HepG2 (cell line): ENCODE measurements at regions not wholly inside any gene's neighbourhood (a gene's known extent, or its start where the extent isn't known, plus 50 kb on each side); places are given as distances from the start of the nearest gene placed in this dataset.

ENCODE experiments used
- ATAC-seq: fragments of 200-7000 bp; cut with Tn5 transposase; 3 replicates; pipeline ENCODE4 v1.9.1; 2020; ENCODE audit warnings: mild to moderate bottlenecking, moderate library complexity
- BruUV-seq: library from RNA; stranded (reverse); fragments of 400-500 nt; replicated peaks from 2 replicates; lab custom pipeline; 2021; lab: Mats Ljungman, UMichigan
- CTCF ChIA-PET: fragments of 300-600 bp; formaldehyde crosslinking; extraction: SDS; loops from one replicate; lab custom pipeline; 2021; ENCODE audit warnings: low total read pairs, inconsistent platforms, low intra/inter-chr PET ratio; lab: Yijun Ruan, JAX
- POLR2A ChIA-PET: fragments of 350-600 bp; sonication (Branson Sonifier 250); formaldehyde crosslinking; loops from one replicate; lab custom pipeline; 2020; ENCODE audit warnings: antibody characterized with exemption, inconsistent platforms; lab: Yijun Ruan, JAX
- DNase-seq: peaks from one replicate; pipeline ENCODE4 v3.0.0-alpha.2; 2015; ENCODE audit warnings: low spot score
- FAIRE-seq: peaks from 3 replicates; lab custom pipeline; 2011; peaks lifted over from hg19 to GRCh38; lab: Jason Lieb, UNC
- H2AFZ ChIP-seq: one replicate; pipeline ENCODE4 v1.6.1; 2011; ENCODE audit warnings: low read length, inconsistent platforms
- H3K27ac ChIP-seq: fragments of 300-600 bp; 3 replicates; pipeline ENCODE4 v1.8.0; 2011; ENCODE audit warnings: mixed run types, mild to moderate bottlenecking, mixed read lengths, low read length, inconsistent platforms; ENCODE audit not compliant: insufficient read depth; ENCODE audit errors: extremely low read length
- H3K27me3 ChIP-seq, 2 experiments: fragments of 200-600 bp in 1 of 2; 2 replicates in 1 of 2; 3 replicates in 1 of 2; pipeline versions ENCODE4 v1.6.0 to v1.8.0; 2011; ENCODE audit warnings: low read length in 2 of 2, mild to moderate bottlenecking in 2 of 2, moderate library complexity in 2 of 2, inconsistent platforms in 1 of 2; ENCODE audit not compliant: insufficient read depth in 2 of 2, control insufficient read depth in 1 of 2
- H3K36me3 ChIP-seq, 2 experiments: fragments of 200-600 bp in 1 of 2; replicated peaks in 1 of 2; 2 replicates in 1 of 2; 3 replicates in 1 of 2; pipeline versions ENCODE4 v1.5.1 to v1.8.0; 2011; ENCODE audit warnings: low read length in 2 of 2, inconsistent platforms in 1 of 2; ENCODE audit not compliant: insufficient read depth in 2 of 2, control insufficient read depth in 1 of 2
- H3K4me1 ChIP-seq: 2 replicates; pipeline ENCODE4 v1.5.1; 2012; ENCODE audit warnings: low read length, inconsistent platforms; ENCODE audit not compliant: insufficient read depth
- H3K4me2 ChIP-seq: 2 replicates; pipeline ENCODE4 v1.6.0; 2011; ENCODE audit warnings: low read depth, low read length, inconsistent platforms
- H3K4me3 ChIP-seq, 3 experiments: fragments of 200-600 bp in 1 of 3; sonication (generic), shearing (Covaris generic) in 1 of 3; replicated peaks in 1 of 3; 2 replicates each; pipeline ENCODE4 v1.5.1; 2011 to 2016; ENCODE audit warnings: low read length in 3 of 3, inconsistent platforms in 2 of 3, low read depth in 2 of 3, mild to moderate bottlenecking in 2 of 3, control low read depth in 1 of 3, mixed read lengths in 1 of 3; ENCODE audit not compliant: insufficient read depth in 1 of 3
- H3K79me2 ChIP-seq: one replicate; pipeline ENCODE4 v1.6.1; 2011; ENCODE audit warnings: low read length, inconsistent platforms; ENCODE audit not compliant: insufficient read depth
- H3K9ac ChIP-seq: 2 replicates; pipeline ENCODE4 v1.6.0; 2011; ENCODE audit warnings: mild to moderate bottlenecking, low read depth, low read length, inconsistent platforms; ENCODE audit not compliant: insufficient read depth
- H3K9me3 ChIP-seq: 2 replicates; pipeline ENCODE4 v1.5.1; 2012; ENCODE audit warnings: mild to moderate bottlenecking, low read length
- H4K20me1 ChIP-seq: 2 replicates; pipeline ENCODE4 v1.6.0; 2011; ENCODE audit warnings: inconsistent platforms, mild to moderate bottlenecking, low read length, moderate library complexity; ENCODE audit not compliant: insufficient read depth
- HNF4G ChIP-seq, 2 experiments: sonication (generic) in 1 of 2; formaldehyde crosslinking in 1 of 2; IDR thresholded peaks; 2 replicates each; pipeline versions ENCODE4 v1.4.0 to v1.6.1; 2011 to 2020; ENCODE audit warnings: borderline replicate concordance in 2 of 2, low read depth in 2 of 2, mild to moderate bottlenecking in 2 of 2, low read length in 1 of 2, missing genetic modification reagents in 1 of 2, moderate library complexity in 1 of 2
- HNRNPL ChIP-seq: fragments of 200-400 bp; formaldehyde crosslinking; IDR thresholded peaks from 2 replicates; pipeline ENCODE4 v1.6.1; 2017; ENCODE audit warnings: mild to moderate bottlenecking, low read depth, low read length
- KLF15 ChIP-seq: sonication (generic); formaldehyde crosslinking; IDR thresholded peaks from 2 replicates; pipeline ENCODE4 v1.8.1; 2023; ENCODE audit warnings: borderline replicate concordance, mild to moderate bottlenecking, inconsistent platforms, missing genetic modification reagents, mixed read lengths
- XBP1 ChIP-seq: sonication (generic); formaldehyde crosslinking; IDR thresholded peaks from 2 replicates; pipeline ENCODE4 v1.5.0; 2020; ENCODE audit warnings: missing genetic modification reagents
- ZNF546 ChIP-seq: sonication (generic); formaldehyde crosslinking; conservative IDR thresholded peaks from 2 replicates; pipeline ENCODE4 v1.8.1; 2023; ENCODE audit warnings: mild to moderate bottlenecking, missing genetic modification reagents
- ZNF841 ChIP-seq: sonication (generic); formaldehyde crosslinking; IDR thresholded peaks from 2 replicates; pipeline ENCODE4 v1.8.1; 2023; ENCODE audit warnings: missing genetic modification reagents, borderline replicate concordance
- ZNF883 ChIP-seq: sonication (generic); formaldehyde crosslinking; IDR thresholded peaks from 2 replicates; pipeline ENCODE4 v1.5.1; 2020; ENCODE audit warnings: mild to moderate bottlenecking, missing genetic modification reagents; ENCODE audit errors: not compliant biosample characterization
- WGBS: methylation state at CpG from one replicate; pipeline ENCODE4 v1.1.6; 2017; ENCODE audit warnings: low lambda C conversion rate; 5-methylcytosine and 5-hydroxymethylcytosine counted together
- in situ Hi-C: cut with HindIII; loops from 2 replicates; pipeline ENCODE4 v1.10.0; 2017; ENCODE audit warnings: low pct_unique_long_range_greater_than_20kb; ENCODE audit not compliant: extremely low pct_ligation_motif_present
- intact Hi-C: fragments of 100-400 bp; cut with micrococcal nuclease; formaldehyde crosslinking; loops from one replicate; pipeline ENCODE4 v1.10.0; 2022; ENCODE audit not compliant: unreplicated experiment
- TF ChIP-seq, protein P1 (sequence below), 2 experiments: fragments of 450-650 bp in 1 of 2; sonication (generic) in 1 of 2; formaldehyde crosslinking; IDR thresholded peaks; 2 replicates each; pipeline versions ENCODE4 v1.5.0 to v1.8.0; 2020 to 2022; ENCODE audit warnings: mild to moderate bottlenecking in 1 of 2, missing genetic modification reagents in 1 of 2
- TF ChIP-seq, protein P2 (sequence below): sonication (generic); formaldehyde crosslinking; IDR thresholded peaks from 2 replicates; pipeline ENCODE4 v1.8.0; 2022; ENCODE audit warnings: low read depth, missing genetic modification reagents
- TF ChIP-seq, protein P3 (sequence below): sonication (generic); formaldehyde crosslinking; IDR thresholded peaks from 2 replicates; pipeline ENCODE4 v1.4.0; 2020; ENCODE audit warnings: missing genetic modification reagents, low read depth, mild to moderate bottlenecking, borderline replicate concordance

DNA sequence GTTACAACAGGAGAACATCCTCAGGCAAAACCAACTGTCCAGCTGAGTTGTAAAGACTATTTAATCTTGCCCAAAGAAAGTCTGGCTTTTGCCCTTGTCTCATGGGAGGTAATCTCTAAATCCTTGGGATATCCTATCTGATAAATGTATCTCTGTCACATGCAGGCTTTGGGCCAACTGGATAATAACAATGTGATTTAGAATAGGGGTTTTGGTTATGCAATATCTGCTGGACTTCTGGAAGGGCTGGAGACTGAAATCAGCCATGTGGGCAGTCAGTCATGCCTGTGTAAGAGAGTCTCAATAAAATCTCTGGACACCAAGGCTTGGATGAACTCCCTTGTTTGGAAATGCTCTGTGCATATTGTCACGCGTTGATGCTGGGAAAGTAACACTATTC, 56.3 kb upstream of the PRL start:
- POLR2A ChIA-PET, result no interaction called here
- BruUV-seq, result no TSS peak

More for the DNA sequence above, 56.3 kb upstream of the PRL start:
- no peak overlapping the region for H3K9ac ChIP-seq
- no peak for DNase-seq
- no peak overlapping the region for H3K4me2 ChIP-seq
- 0% methylated on average over 2 of the region's 2 CpGs for WGBS
- H3K79me2 ChIP-seq, result no peaks in the 10 kb centered on the region
- CTCF ChIA-PET, result no interaction called here
- intact Hi-C loops, result no loop called here
- no peaks in the 10 kb centered on the region for H3K27me3 ChIP-seq
- no peaks in the 10 kb centered on the region for H4K20me1 ChIP-seq
- no peak for FAIRE-seq
- no peak overlapping the region for H3K27ac ChIP-seq
- peaks cover 80% of the 10 kb centered on the region for H3K9me3 ChIP-seq
- TF ChIP-seq, protein P1, sequence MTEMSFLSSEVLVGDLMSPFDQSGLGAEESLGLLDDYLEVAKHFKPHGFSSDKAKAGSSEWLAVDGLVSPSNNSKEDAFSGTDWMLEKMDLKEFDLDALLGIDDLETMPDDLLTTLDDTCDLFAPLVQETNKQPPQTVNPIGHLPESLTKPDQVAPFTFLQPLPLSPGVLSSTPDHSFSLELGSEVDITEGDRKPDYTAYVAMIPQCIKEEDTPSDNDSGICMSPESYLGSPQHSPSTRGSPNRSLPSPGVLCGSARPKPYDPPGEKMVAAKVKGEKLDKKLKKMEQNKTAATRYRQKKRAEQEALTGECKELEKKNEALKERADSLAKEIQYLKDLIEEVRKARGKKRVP (CRISPR knock-in tag; IDR thresholded peaks at IDR 0.05), result no peak
- TF ChIP-seq HNF4G (IDR thresholded peaks at IDR 0.05; ENCODE audit: borderline replicate concordance, low read depth, low read length) (no peak), HNF4G (CRISPR knock-in tag; IDR thresholded peaks at IDR 0.05; ENCODE audit: borderline replicate concordance, low read depth) (no peak), XBP1 (CRISPR knock-in tag) (no peak), HNRNPL (no peak), ZNF546 (no peak), ZNF841 (no peak), KLF15 (CRISPR knock-in tag) (no peak), ZNF883 (CRISPR knock-in tag) (no peak)
- TF ChIP-seq, protein P2, sequence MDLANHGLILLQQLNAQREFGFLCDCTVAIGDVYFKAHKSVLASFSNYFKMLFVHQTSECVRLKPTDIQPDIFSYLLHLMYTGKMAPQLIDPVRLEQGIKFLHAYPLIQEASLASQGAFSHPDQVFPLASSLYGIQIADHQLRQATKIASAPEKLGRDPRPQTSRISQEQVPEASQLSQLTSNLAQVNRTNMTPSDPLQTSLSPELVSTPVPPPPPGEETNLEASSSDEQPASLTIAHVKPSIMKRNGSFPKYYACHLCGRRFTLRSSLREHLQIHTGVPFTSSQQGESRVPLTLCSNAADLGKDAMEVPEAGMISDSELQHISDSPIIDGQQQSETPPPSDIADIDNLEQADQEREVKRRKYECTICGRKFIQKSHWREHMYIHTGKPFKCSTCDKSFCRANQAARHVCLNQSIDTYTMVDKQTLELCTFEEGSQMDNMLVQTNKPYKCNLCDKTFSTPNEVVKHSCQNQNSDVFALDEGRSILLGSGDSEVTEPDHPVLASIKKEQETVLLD, result no peak
- TF ChIP-seq, protein P3, sequence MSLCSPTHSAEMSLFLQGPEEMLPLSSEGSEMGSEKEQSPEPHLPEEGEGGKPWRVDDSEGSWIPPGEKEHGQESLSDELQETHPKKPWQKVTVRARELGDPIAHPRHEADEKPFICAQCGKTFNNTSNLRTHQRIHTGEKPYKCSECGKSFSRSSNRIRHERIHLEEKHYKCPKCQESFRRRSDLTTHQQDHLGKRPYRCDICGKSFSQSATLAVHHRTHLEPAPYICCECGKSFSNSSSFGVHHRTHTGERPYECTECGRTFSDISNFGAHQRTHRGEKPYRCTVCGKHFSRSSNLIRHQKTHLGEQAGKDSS (CRISPR knock-in tag), result no peak
- H3K36me3 ChIP-seq, result no peaks in the 10 kb centered on the region
- H3K4me3 ChIP-seq, result no peak overlapping the region
- ATAC-seq, result no peak
- H3K4me1 ChIP-seq, result no peaks in the 10 kb centered on the region
- in situ Hi-C loops, result no loop called here
- H2AFZ ChIP-seq, result no peak overlapping the region
